ENCODE measurements at regions not wholly inside any gene's neighbourhood (a gene's known extent, or its start where the extent isn't known, plus 50 kb on each side); places are given as distances from the start of the nearest gene placed in this dataset.

- no peak for TF ChIP-seq POLR2A (IDR thresholded peaks at IDR 0.05)
- no peak for TF ChIP-seq CTCF (IDR thresholded peaks at IDR 0.05)
- TF ChIP-seq EP300 (IDR thresholded peaks at IDR 0.05) = no peak
Observed at GRCh38 chr13:24035411-24035810, 125.1 kb upstream of the SPATA13 start.

Data from upper lobe of left lung (tissue), 4 donors.